Spinal cord (tissue), 10 donors: ENCODE measurements at regions not wholly inside any gene's neighbourhood (a gene's known extent, or its start where the extent isn't known, plus 50 kb on each side); places are given as distances from the start of the nearest gene placed in this dataset. TPM values are rescaled to one million over a fixed set of nuclear protein-coding genes. Genes with fewer than 3 reads are reported as not detected.

ENCODE experiments used
- DNase-seq, 6 donors: peaks; one replicate each; pipeline versions ENCODE4 v3.0.0 to v3.0.0-alpha.2; 2013 to 2015; ENCODE audit warnings: low spot score in 6 of 6, low read depth in 4 of 6
- H3K27ac ChIP-seq: one replicate; pipeline ENCODE4 v1.5.1; 2013; ENCODE audit warnings: low read depth, low read length, control low read depth
- H3K27me3 ChIP-seq: one replicate; pipeline ENCODE4 v1.6.1; 2013; ENCODE audit warnings: low read length; ENCODE audit not compliant: control insufficient read depth, insufficient read depth
- H3K36me3 ChIP-seq: one replicate; pipeline ENCODE4 v1.6.1; 2013; ENCODE audit warnings: low read length; ENCODE audit not compliant: control insufficient read depth, insufficient read depth
- H3K4me1 ChIP-seq: one replicate; pipeline ENCODE4 v1.6.1; 2013; ENCODE audit warnings: low read length; ENCODE audit not compliant: control insufficient read depth, insufficient read depth
- H3K4me3 ChIP-seq: one replicate; pipeline ENCODE4 v1.5.1; 2013; ENCODE audit warnings: low read depth, low read length, control low read depth
- H3K9me3 ChIP-seq: one replicate; pipeline ENCODE4 v1.6.1; 2013; ENCODE audit warnings: low read length; ENCODE audit not compliant: control insufficient read depth, insufficient read depth
- WGBS: methylation state at CpG from one replicate; pipeline ENCODE4 v1.1.5; 2013; ENCODE audit warnings: missing lambda C conversion rate; ENCODE audit not compliant: insufficient coverage; 5-methylcytosine and 5-hydroxymethylcytosine counted together
- small RNA-seq: library from RNA; depleted of rRNA; stranded (forward); fragments of <200 nt; gene quantifications from one replicate; pipeline ENCODE3, GENCODE V24; 2014; ENCODE audit warnings: low replicate concordance
- donor health status: healthy.

DNA sequence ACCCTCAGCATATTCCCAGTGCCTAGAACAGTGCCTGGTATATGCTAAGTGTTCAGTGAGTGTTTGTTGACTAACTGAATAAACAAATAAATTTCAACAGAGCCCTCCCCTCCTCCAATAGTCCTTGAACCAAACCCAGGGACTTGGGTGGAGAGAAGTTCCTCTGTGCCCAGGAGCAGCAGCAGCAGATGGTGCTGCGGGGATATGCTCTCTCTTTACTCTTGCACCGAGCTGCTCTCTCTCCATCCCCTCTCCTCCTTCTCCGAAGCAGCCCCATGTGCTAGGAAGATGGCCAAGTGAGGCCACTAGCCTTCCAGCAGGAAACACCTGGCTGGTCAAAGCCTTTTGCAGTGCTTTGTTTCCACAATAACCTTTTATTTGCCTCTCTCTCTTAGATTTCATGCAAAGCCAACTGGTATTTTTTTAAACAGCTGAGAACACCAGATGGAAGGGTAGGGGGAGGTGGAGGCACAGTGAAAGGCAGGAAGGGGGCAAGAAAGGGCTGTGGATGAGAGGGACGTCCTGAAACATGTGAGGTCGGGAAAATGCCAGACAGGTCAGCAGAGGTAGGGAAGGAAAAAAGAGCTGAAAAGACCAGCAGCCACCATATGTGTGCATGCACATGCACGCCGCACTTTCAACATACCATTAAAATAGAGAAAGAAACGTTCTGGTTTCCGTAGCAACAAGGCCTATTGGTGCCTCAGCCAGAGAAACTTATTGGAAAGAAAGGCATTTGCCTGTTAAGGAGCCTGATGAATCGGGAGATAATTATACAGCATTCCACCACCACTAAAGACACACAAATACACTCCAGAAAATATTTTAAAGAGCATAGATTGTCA lies 78.9 kb downstream of the EMP1 start:
- Histone ChIP-seq H3K36me3 (no peaks in the 10 kb centered on the region), H3K4me3 (no peak overlapping the region), H3K4me1 (peaks cover 25% of the 10 kb centered on the region), H3K27me3 (no peaks in the 10 kb centered on the region), H3K9me3 (no peaks in the 10 kb centered on the region), H3K27ac (no peak overlapping the region)
- DNase-seq: peak in 3 of 6 donors; percentile 35 to 94 (median 91)
- 10% methylated on average over 4 of the region's 10 CpGs for WGBS

DNA sequence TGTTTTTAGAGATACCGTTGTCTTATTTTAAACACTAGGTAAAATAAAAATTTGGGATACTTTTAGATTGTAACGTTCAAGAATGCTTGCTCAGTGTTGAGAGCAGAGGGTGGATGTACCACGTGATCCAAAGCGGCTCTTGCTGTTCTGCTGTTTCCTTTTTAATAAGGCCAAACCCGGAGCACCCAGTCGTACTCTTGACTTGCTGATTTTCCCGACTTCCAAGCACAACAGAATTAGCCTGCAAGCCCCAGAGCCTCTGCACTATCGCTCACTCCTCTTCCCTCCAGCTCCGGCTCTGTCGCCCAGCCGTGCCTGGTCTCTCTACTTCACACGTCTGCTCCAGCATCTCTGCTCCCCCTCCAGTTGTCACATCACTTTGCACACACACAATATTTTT lies 77.3 kb downstream of the EMP1 start:
- WGBS: 75% methylated on average over 11 of the region's 12 CpGs
- peaks cover 23% of the 10 kb centered on the region for H3K4me1 ChIP-seq
- H3K27ac ChIP-seq: no peak overlapping the region
- no peaks in the 10 kb centered on the region for H3K36me3 ChIP-seq
- H3K4me3 ChIP-seq: no peak overlapping the region
- no peaks in the 10 kb centered on the region for H3K27me3 ChIP-seq
- H3K9me3 ChIP-seq: no peaks in the 10 kb centered on the region
- peak in 1 of 6 donors; percentile 17 for DNase-seq

DNA sequence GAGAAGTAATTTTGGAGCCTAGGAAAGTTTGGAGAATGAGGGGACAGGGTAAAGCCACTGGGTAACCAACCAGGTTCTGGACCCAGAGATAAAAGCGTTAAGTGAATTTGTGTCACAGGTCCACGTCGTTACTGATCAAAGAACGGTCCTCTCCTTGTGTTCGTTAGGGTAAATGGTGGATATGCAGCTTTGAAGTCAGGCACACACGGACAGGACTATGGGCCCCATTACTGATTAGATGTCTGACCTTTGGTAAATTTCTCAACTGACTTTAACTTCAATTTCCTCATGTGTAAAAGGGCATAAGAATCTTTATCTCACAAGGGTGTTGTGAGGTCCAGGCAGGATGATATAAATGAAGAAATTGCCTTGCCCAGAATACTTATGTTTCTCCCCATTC lies 76.6 kb downstream of the EMP1 start:
- no peak overlapping the region for H3K27ac ChIP-seq
- 86% methylated on average over 5 of the region's 6 CpGs for WGBS
- DNase-seq: no peak

DNA sequence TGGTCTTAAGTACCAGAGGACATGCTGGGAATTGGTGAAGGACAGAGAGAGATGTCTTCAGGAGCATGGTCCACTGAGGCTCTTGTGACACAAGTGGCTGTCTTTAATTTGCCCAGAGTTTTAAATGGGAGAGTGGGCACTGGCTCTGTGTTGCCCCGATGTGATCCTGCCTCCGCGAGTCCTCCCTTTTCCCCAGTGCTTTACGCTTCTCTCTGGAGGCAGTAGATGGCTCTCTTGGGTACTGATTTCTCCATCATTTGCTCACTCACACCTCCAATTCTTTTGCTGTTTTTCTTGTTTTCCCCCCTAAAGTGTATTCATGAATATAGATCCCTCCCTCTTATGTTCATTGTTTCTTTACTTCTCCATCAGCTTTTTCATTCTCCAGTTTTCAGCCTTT lies 74.3 kb downstream of the EMP1 start:
- no peaks in the 10 kb centered on the region for H3K36me3 ChIP-seq
- no peaks in the 10 kb centered on the region for H3K27me3 ChIP-seq
- H3K9me3 ChIP-seq: no peaks in the 10 kb centered on the region
- peaks cover 9% of the 10 kb centered on the region for H3K4me1 ChIP-seq
- WGBS: 94% methylated on average over 4 of the region's 4 CpGs
- no peak overlapping the region for H3K27ac ChIP-seq
- DNase-seq: no peak
- H3K4me3 ChIP-seq: no peak overlapping the region

More for the DNA sequence above, 76.6 kb downstream of the EMP1 start:
- peaks cover 16% of the 10 kb centered on the region for H3K4me1 ChIP-seq
- no peaks in the 10 kb centered on the region for H3K9me3 ChIP-seq
- no peak overlapping the region for H3K4me3 ChIP-seq
- H3K36me3 ChIP-seq: no peaks in the 10 kb centered on the region
- no peaks in the 10 kb centered on the region for H3K27me3 ChIP-seq

Small RNA genes lying in the stretch of these regions (small RNA-seq; reads per million reads assigned to genes)
- gene RNA5SP353: not detected
- gene RNU6-590P: not detected
